BJ (cell line): ENCODE measurements at regions not wholly inside any gene's neighbourhood (a gene's known extent, or its start where the extent isn't known, plus 50 kb on each side); places are given as distances from the start of the nearest gene placed in this dataset.
"Not testable (repeated sequence)": the region's sequence is repeated elsewhere in the genome, so short reads cannot be mapped to it uniquely, and the experiment has no call there.

Experiments
- CTCF ChIA-PET: fragments of 350-600 bp; formaldehyde crosslinking; extraction: SDS; loops from one replicate; lab custom pipeline; 2021; ENCODE audit warnings: antibody characterized with exemption, inconsistent platforms; lab: Yijun Ruan, JAX
- POLR2A ChIA-PET: fragments of 300-600 bp; sonication (Branson Sonifier 250); formaldehyde crosslinking; extraction: SDS; loops from one replicate; lab custom pipeline; 2021; ENCODE audit warnings: antibody characterized with exemption; lab: Charles Lee
- DNase-seq: peaks from one replicate; pipeline ENCODE4 v3.0.0-alpha.2; 2011; ENCODE audit warnings: low read depth
- H3K27me3 ChIP-seq: 2 replicates; pipeline ENCODE4 v1.6.0; 2011; ENCODE audit warnings: low read length; ENCODE audit not compliant: control insufficient read depth, insufficient read depth
- H3K36me3 ChIP-seq: 2 replicates; pipeline ENCODE4 v1.5.1; 2011; ENCODE audit warnings: low read length; ENCODE audit not compliant: control insufficient read depth, insufficient read depth
- H3K4me3 ChIP-seq: 2 replicates; pipeline ENCODE4 v1.5.1; 2011; ENCODE audit warnings: low read depth, mild to moderate bottlenecking, control low read depth, low read length
- CTCF ChIP-seq: IDR thresholded peaks from 2 replicates; pipeline ENCODE4 v1.5.1; 2011; ENCODE audit warnings: low read depth, mild to moderate bottlenecking, control low read depth, inconsistent platforms, low read length, moderate library complexity; ENCODE audit not compliant: insufficient read depth

GRCh38 chr3:117865338-117865737, 1155.8 kb downstream of the TUSC7 start:
- no peak overlapping the region for H3K4me3 ChIP-seq
- H3K36me3 ChIP-seq: no peaks in the 10 kb centered on the region
- ChIA-PET POLR2A (no interaction called here), CTCF (no interaction called here)
- no peak for TF ChIP-seq CTCF
- peaks cover 2% of the 10 kb centered on the region; the same call in 1 of the 2 replicates for H3K27me3 ChIP-seq
- DNase-seq: no peak

- no peaks in the 10 kb centered on the region for H3K36me3 ChIP-seq
- no peaks in the 10 kb centered on the region for H3K27me3 ChIP-seq
- POLR2A ChIA-PET: no interaction called here
- no peak for TF ChIP-seq CTCF
- no peak overlapping the region for H3K4me3 ChIP-seq
- CTCF ChIA-PET: interaction anchor here (1.1 kb wide), 1 partner anchor 12 kb away, joined by 3 read pairs; no protein-coding TSS in a partner anchor
- DNase-seq: no peak
Measured at GRCh38 chr3:117868766-117869165, 1159.2 kb downstream of the TUSC7 start.

- no peak for DNase-seq
- ChIA-PET POLR2A (no interaction called here), CTCF (no interaction called here)
Measured at GRCh38 chr3:117871934-117872333, 1162.4 kb downstream of the TUSC7 start.

GRCh38 chr3:117872594-117873248, 1161.9 kb downstream of the IGSF11 start:
- H3K36me3 ChIP-seq, POLR2A ChIA-PET, H3K27me3 ChIP-seq, DNase-seq, H3K4me3 ChIP-seq: not testable (repeated sequence)
- CTCF ChIA-PET: interaction anchor here (1.1 kb wide), 1 partner anchor 24 kb away, joined by 3 read pairs; no protein-coding TSS in a partner anchor

More at GRCh38 chr3:117871934-117872333, 1162.4 kb downstream of the TUSC7 start:
- TF ChIP-seq CTCF: no peak
- no peaks in the 10 kb centered on the region for H3K27me3 ChIP-seq
- H3K36me3 ChIP-seq: no peaks in the 10 kb centered on the region
- H3K4me3 ChIP-seq: no peak overlapping the region

- no peak for TF ChIP-seq CTCF
- POLR2A ChIA-PET: no interaction called here
- H3K27me3 ChIP-seq: no peaks in the 10 kb centered on the region
- H3K4me3 ChIP-seq: no peak overlapping the region
- no peak for DNase-seq
- H3K36me3 ChIP-seq: no peaks in the 10 kb centered on the region
- CTCF ChIA-PET: interaction anchor here (1.1 kb wide), 1 partner anchor 24 kb away, joined by 3 read pairs; no protein-coding TSS in a partner anchor
Measured at GRCh38 chr3:117873249-117873600, 1161.4 kb downstream of the IGSF11 start.
